GF-D8 (cell line): ENCODE measurements at regions not wholly inside any gene's neighbourhood (a gene's known extent, or its start where the extent isn't known, plus 50 kb on each side); places are given as distances from the start of the nearest gene placed in this dataset.
"Not testable (repeated sequence)": the region's sequence is repeated elsewhere in the genome, so short reads cannot be mapped to it uniquely, and the experiment has no call there.

ENCODE experiments used
- DNase-seq: peaks from one replicate; lab custom pipeline; 2025; lab: John Stamatoyannopoulos, UW

DNA sequence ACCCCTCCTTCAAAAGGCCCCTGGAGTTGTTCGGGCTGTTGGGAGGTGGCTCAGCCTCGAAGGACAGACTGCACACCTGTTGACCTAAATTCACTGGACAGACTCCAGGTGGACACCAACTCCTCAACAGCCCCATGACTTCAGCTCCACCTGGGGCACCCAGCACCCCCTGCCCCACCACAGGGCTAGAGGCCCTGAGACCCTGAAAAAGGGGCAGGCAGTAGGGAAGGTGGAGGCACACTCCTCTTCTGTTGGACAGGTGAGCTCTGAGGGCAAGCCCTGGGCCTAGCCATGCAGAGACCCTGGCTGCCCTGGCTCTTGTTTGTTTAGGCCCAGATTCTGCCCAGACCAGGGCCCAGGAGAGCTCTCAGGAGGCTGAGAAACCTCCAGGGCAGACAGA, 409.7 kb upstream of the CAMK1G start:
- DNase-seq = not testable (repeated sequence)

- DNase-seq = no peak
Observed at GRCh38 chr1:209176866-209177430, 406.6 kb upstream of the CAMK1G start.

- DNase-seq = no peak
Observed at GRCh38 chr1:209183195-209183594, 400.3 kb upstream of the CAMK1G start.

DNA sequence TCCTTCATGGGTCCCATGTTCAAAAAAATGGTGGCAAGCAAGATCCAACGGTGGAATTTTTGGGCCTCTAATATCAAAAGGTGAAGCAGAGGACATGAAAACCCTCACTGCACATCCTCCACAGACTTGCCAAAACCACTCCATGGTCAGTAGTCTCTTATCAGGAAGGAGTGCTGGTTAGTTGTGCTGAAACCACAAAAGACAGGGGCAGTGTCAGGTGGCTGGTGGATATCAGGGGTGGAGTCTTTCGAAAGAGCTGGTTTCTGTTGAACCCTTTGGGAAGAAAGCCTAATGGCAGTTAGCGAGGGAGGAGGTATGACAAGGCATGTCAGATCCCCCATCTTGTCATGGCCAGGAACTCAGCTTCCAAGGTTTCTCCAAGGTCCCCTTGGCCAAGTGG, 395.9 kb upstream of the CAMK1G start:
- DNase-seq = no peak

DNA sequence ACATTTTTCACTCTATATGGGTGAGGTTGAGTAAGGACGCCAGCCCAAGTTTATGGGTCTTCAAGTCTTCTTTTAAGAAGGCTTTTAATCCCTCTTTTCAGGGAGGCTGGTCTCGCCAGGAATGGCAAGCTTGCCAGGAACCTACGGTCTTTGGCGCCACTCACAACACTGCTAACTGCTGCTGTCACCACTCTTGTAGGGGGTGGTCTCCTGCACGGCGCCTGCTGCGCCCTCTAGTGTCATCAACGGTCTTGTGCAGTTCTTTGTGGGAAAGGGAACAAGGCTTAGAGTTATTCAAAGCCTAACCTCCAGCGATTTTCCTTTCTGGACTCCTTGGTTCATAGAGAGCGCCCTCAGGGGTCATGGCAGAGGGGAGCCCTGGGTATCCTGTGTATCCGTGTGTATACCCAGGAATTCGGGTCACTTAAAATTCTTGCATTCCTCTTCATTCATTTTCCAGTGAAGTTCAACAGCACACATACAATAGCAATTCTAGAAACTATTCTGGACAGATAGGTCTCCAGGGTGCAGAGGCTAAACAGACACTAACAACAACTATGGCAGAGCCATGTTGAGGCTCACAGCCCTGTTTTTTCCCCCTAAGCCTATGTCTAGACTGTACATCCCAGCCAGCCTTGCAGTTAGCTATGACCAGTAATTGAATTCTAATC, 392.8 kb upstream of the CAMK1G start:
- no peak for DNase-seq

DNA sequence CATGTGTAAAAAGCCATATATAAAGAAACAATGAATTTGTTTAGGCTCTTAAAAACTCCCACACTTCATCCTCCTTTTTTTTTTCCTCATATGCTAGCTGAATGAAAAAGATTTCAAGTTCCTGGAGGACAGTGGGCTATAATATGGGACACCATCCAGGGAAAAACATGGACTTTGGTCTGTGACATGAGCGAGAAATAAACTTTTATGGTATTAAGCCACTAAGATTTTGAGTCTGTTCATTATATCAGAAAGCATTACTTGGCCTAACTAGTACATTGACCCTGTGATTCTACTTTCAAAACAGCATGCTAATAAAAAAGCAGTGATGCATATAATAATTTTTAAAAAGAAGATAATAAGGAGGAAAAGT, 392.3 kb upstream of the CAMK1G start:
- no peak for DNase-seq

- DNase-seq = no peak
Observed at GRCh38 chr1:209196140-209196539, 387.4 kb upstream of the CAMK1G start.

GRCh38 chr1:209198961-209199750, 384.4 kb upstream of the CAMK1G start:
- no peak for DNase-seq

DNA sequence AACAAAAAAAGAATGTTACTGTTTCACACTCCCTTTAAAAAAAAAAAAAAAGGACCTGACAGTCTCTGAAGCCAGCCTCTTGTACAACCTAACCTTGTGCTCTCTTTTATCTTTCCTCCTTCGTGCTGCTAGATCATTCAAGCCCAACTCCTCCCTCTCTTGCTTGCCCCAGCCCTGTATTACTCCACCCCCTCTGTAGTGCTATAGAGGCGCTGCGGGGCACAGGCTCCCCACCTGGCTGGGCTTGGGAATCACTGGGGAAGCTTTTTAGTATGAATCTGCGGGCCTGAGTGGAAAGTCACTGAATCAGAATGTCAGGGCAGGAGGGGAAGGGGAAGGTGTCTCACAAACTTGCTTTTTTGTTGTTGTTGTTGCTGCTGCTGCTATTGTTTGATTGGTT, 383.7 kb upstream of the CAMK1G start:
- DNase-seq = no peak

DNA sequence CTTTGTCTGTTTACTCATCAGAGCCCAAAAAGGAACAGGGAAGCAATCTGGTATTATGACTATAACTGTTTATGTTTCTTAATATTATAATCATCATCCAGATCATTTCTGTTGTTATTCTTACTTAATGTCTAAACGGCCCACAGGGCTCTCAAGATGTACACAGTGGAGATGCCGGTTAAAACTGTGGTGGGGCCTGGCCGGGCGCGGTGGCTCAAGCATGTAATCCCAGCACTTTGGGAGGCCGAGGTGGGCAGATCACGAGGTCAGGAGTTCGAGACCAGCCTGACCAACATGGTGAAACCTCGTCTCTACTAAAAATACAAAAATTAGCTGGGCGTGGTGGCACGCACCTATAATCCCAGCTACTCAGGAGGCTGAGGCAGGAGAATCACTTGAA, 381.2 kb upstream of the CAMK1G start:
- not testable (repeated sequence) for DNase-seq

GRCh38 chr1:209202830-209203532, 380.5 kb upstream of the CAMK1G start:
- DNase-seq = no peak

DNA sequence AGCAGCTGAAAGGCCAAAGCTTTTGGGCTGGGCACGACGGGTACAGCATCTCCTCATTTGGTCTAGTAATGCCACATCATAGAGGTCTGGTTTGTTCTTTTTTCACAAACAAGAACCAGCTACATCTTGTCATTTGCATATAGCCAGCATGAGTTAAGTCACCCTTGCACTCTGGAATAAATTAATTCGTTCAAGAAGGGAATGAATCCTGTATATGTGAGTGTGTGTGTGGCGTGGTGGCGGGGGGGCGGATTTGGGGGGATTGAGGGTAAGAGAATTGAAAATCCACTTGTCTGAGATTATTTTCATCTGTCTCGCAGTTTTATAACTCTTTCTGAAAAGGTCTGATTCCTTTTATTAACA, 380.0 kb upstream of the CAMK1G start:
- no peak for DNase-seq

- DNase-seq = no peak
Observed at GRCh38 chr1:209205039-209205438, 378.5 kb upstream of the CAMK1G start.

DNA sequence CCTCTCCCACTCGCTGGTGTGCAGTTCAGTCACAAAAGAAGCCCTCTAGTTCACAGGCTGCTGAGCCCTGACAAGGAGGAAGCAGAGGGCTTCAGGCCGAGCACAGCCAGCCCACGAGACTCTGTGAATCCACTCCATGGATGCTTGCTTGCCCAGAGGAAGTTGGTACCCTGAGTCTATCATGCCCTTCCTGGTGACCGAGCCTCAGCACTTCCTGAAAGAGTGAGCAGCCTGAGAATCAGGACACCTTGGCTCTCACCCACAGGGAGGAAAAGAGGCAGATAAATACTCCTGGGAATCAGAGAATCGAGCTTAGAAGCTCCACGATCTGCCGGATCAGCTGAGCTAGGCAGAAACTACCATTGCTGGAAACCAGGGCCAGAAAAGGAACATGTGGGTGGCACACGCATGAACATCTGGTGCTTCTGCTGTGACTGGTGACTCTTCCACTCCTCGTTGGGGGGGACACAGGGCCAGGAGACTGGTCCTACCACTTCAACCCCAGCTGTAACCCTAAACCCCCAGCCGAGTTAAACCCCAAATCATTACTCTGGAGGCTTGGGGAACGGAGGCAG, 376.3 kb upstream of the CAMK1G start:
- no peak for DNase-seq

- no peak for DNase-seq
Observed at GRCh38 chr1:209207701-209208286, 375.7 kb upstream of the CAMK1G start.

DNA sequence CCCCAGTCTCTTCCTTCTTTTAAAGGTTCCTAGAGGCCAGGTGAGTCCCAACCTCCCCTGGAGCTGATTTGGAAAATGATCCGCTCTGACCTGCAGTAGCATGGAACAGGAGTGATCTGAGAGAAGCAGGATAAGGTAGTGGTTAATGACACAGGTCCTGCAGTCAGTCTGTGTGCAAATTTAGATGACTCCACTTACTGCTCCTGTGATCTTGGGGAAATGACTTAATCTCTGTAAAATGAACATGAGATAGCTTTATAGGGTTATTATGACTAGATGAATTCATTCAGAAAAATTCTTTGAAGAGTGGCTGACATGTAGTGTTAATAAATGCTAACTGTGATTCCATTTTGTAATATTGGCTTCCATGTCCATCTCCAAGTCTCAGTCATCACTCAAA, 374.9 kb upstream of the CAMK1G start:
- no peak for DNase-seq

DNA sequence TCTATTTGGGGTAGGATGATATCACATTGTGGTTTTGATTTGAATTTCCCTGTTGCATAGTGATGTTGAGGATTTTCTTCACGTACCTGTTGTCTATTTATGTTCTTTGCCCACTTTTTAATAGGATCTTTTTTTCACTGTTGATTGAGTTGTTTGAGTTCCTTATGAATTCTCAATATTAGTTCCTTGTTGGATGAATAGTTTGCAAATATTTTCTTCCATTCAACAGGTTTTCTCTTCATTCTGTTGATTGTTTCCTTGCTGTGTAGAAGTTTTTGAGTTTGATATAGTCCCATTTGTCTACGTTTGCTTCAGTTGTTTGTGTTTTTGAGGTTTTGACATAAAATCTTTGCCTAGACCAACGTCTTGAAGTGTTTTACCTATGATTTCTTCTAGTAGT, 369.5 kb upstream of the CAMK1G start:
- no peak for DNase-seq

DNA sequence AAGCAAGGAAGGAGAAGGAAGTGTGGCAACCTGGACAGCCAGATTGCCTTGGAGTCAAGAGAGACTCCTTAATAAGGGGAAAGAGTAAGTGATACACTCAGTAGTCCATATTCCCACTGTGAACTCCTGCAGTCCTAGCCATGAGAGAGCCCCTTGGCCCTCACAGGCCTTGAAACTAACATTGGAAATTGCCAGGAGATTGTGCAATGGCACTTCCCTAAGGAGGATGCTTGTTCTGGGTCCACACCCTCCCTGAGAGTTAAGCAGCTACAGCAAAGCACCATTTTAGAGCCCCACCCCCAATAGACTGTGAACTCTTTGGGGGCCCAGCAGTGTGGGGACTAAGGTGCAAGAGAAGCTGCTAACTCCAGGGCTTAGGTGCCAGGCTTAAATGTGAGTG, 367.7 kb upstream of the CAMK1G start:
- DNase-seq = no peak

- DNase-seq = no peak
Observed at GRCh38 chr1:209218113-209218512, 365.4 kb upstream of the CAMK1G start.

DNA sequence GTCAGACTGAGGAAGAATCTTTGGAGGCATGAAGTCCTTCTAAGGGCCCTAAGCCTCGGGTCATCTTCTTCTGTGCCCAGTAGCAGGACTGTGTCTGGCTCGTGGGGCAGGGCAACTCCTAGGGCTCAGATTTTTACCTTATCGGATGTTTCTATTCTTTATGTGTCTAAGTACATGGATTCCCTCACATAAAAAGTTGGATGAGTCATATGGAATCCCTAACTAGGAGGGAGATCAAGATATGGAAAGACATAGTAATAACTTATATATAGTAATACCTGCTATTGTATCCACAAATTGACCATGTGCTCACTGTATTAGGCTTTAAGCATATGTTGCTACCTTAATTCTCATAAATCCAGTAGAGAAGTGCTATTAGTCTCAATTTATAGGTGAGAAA, 364.5 kb upstream of the CAMK1G start:
- DNase-seq = no peak

GRCh38 chr1:209219791-209220524, 363.6 kb upstream of the CAMK1G start:
- no peak for DNase-seq
